ENCODE measurements at regions not wholly inside any gene's neighbourhood (a gene's known extent, or its start where the extent isn't known, plus 50 kb on each side); places are given as distances from the start of the nearest gene placed in this dataset.

DNA sequence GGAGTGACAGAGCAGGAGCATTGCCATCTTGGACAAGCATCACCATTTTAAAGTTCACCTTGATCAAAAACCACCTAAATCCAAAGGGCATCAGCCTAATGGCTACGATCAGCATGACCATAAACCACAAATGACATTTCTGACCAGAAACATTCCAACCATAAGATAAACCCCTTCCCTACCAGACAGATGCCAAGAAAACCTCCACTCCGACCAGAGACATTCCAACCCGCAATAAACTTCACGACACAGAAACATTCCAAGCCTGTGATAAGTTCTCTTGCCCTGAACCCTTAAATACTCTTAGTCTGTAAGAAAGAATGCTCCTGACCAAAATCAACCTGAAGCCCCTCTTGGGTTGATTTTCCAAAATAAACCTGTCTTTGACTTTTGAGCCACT lies 606.9 kb downstream of the POM121L12 start:
- TF ChIP-seq ZNF565 (CRISPR knock-in tag; conservative IDR thresholded peaks at IDR 0.05; ENCODE audit: low read depth) (no peak), ZFP30 (CRISPR knock-in tag; IDR thresholded peaks at IDR 0.05) (no peak), ZFP3 (CRISPR knock-in tag; IDR thresholded peaks at IDR 0.05) (no peak), OSR1 (CRISPR knock-in tag; IDR thresholded peaks at IDR 0.05) (no peak), ARNTL (CRISPR knock-in tag; IDR thresholded peaks at IDR 0.05; ENCODE audit: borderline replicate concordance, low read depth) (no peak), GLIS3 (CRISPR knock-in tag; IDR thresholded peaks at IDR 0.05) (no peak), BACH2 (CRISPR knock-in tag; IDR thresholded peaks at IDR 0.05; ENCODE audit: borderline replicate concordance) (no peak), ISL1 (CRISPR knock-in tag; IDR thresholded peaks at IDR 0.05) (no peak)
- TF ChIP-seq, protein P1, sequence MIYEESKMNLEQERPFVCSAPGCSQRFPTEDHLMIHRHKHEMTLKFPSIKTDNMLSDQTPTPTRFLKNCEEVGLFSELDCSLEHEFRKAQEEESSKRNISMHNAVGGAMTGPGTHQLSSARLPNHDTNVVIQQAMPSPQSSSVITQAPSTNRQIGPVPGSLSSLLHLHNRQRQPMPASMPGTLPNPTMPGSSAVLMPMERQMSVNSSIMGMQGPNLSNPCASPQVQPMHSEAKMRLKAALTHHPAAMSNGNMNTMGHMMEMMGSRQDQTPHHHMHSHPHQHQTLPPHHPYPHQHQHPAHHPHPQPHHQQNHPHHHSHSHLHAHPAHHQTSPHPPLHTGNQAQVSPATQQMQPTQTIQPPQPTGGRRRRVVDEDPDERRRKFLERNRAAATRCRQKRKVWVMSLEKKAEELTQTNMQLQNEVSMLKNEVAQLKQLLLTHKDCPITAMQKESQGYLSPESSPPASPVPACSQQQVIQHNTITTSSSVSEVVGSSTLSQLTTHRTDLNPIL (CRISPR knock-in tag; IDR thresholded peaks at IDR 0.05; ENCODE audit: low read depth): no peak
- TF ChIP-seq, protein P2, sequence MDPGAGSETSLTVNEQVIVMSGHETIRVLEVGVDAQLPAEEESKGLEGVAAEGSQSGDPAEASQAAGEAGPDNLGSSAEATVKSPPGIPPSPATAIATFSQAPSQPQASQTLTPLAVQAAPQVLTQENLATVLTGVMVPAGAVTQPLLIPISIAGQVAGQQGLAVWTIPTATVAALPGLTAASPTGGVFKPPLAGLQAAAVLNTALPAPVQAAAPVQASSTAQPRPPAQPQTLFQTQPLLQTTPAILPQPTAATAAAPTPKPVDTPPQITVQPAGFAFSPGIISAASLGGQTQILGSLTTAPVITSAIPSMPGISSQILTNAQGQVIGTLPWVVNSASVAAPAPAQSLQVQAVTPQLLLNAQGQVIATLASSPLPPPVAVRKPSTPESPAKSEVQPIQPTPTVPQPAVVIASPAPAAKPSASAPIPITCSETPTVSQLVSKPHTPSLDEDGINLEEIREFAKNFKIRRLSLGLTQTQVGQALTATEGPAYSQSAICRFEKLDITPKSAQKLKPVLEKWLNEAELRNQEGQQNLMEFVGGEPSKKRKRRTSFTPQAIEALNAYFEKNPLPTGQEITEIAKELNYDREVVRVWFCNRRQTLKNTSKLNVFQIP (CRISPR knock-in tag; IDR thresholded peaks at IDR 0.05; ENCODE audit: borderline replicate concordance, low read depth): no peak
- TF ChIP-seq, protein P3, sequence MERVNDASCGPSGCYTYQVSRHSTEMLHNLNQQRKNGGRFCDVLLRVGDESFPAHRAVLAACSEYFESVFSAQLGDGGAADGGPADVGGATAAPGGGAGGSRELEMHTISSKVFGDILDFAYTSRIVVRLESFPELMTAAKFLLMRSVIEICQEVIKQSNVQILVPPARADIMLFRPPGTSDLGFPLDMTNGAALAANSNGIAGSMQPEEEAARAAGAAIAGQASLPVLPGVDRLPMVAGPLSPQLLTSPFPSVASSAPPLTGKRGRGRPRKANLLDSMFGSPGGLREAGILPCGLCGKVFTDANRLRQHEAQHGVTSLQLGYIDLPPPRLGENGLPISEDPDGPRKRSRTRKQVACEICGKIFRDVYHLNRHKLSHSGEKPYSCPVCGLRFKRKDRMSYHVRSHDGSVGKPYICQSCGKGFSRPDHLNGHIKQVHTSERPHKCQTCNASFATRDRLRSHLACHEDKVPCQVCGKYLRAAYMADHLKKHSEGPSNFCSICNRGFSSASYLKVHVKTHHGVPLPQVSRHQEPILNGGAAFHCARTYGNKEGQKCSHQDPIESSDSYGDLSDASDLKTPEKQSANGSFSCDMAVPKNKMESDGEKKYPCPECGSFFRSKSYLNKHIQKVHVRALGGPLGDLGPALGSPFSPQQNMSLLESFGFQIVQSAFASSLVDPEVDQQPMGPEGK (CRISPR knock-in tag; IDR thresholded peaks at IDR 0.05; ENCODE audit: borderline replicate concordance): no peak
